Smooth muscle cell (in vitro differentiated cells): ENCODE measurements at regions not wholly inside any gene's neighbourhood (a gene's known extent, or its start where the extent isn't known, plus 50 kb on each side); places are given as distances from the start of the nearest gene placed in this dataset.
"Not testable (repeated sequence)": the region's sequence is repeated elsewhere in the genome, so short reads cannot be mapped to it uniquely, and the experiment has no call there.

ENCODE experiments used
- DNase-seq: peaks from one replicate; lab custom pipeline; 2025; ENCODE audit not compliant: unreplicated experiment; lab: John Stamatoyannopoulos, UW
- H2AFZ ChIP-seq: fragments of 200-600 bp; sonication (generic); 2 replicates; pipeline ENCODE4 v1.6.0; 2016; ENCODE audit warnings: antibody characterized with exemption, low read depth, mild to moderate bottlenecking
- H3F3A ChIP-seq: fragments of 200-600 bp; sonication (generic); 2 replicates; pipeline ENCODE4 v1.6.0; 2017; ENCODE audit warnings: antibody characterized with exemption, low read depth
- H3K27ac ChIP-seq: fragments of 200-600 bp; sonication (generic); 2 replicates; pipeline ENCODE4 v1.5.1; 2016; ENCODE audit warnings: low read depth, mild to moderate bottlenecking
- H3K27me3 ChIP-seq: fragments of 200-600 bp; sonication (generic); 2 replicates; pipeline ENCODE4 v1.6.1; 2016; ENCODE audit warnings: low read depth, mild to moderate bottlenecking
- H3K36me3 ChIP-seq: fragments of 200-600 bp; sonication (generic); 2 replicates; pipeline ENCODE4 v1.5.1; 2016; ENCODE audit warnings: low read depth
- H3K4me1 ChIP-seq: fragments of 200-600 bp; sonication (generic); 2 replicates; pipeline ENCODE4 v1.5.1; 2016; ENCODE audit warnings: low read depth
- H3K4me2 ChIP-seq: fragments of 200-600 bp; sonication (generic); 2 replicates; pipeline ENCODE4 v1.6.0; 2016; ENCODE audit warnings: mild to moderate bottlenecking
- H3K4me3 ChIP-seq: fragments of 200-600 bp; sonication (generic); 2 replicates; pipeline ENCODE4 v1.5.1; 2016; ENCODE audit warnings: mild to moderate bottlenecking
- H3K79me2 ChIP-seq: fragments of 200-600 bp; sonication (generic); 2 replicates; pipeline ENCODE4 v1.6.0; 2016; ENCODE audit warnings: low read depth, mild to moderate bottlenecking
- H3K9ac ChIP-seq: fragments of 200-600 bp; sonication (generic); 2 replicates; pipeline ENCODE4 v1.6.0; 2016; ENCODE audit warnings: low read depth
- H3K9me3 ChIP-seq: fragments of 200-600 bp; sonication (generic); replicated peaks from 2 replicates; pipeline ENCODE4 v1.5.1; 2016; ENCODE audit warnings: low read depth
- H4K20me1 ChIP-seq: fragments of 200-600 bp; sonication (generic); 2 replicates; pipeline ENCODE4 v1.6.0; 2016; ENCODE audit warnings: low read depth
- CTCF ChIP-seq: fragments of 200-600 bp; sonication (generic); IDR thresholded peaks from 2 replicates; pipeline ENCODE4 v1.5.1; 2017; ENCODE audit warnings: borderline replicate concordance, mild to moderate bottlenecking, antibody characterized with exemption; ENCODE audit not compliant: insufficient read depth, poor library complexity, severe bottlenecking
- WGBS: methylation state at CpG from one replicate; pipeline ENCODE4 v1.1.7; 2016; ENCODE audit warnings: low lambda C conversion rate; 5-methylcytosine and 5-hydroxymethylcytosine counted together

- no peaks in the 10 kb centered on the region for H3F3A ChIP-seq
- no peaks in the 10 kb centered on the region for H4K20me1 ChIP-seq
- WGBS = 96% methylated on average over 3 of the region's 4 CpGs
- no peak overlapping the region for H3K4me2 ChIP-seq
- H3K79me2 ChIP-seq = no peaks in the 10 kb centered on the region
- no peak overlapping the region for H3K27ac ChIP-seq
- no peaks in the 10 kb centered on the region for H3K4me1 ChIP-seq
- TF ChIP-seq CTCF = no peak
- H3K9ac ChIP-seq = no peak overlapping the region
- H3K4me3 ChIP-seq = no peak overlapping the region
- no peaks in the 10 kb centered on the region for H3K9me3 ChIP-seq
- H3K36me3 ChIP-seq = no peaks in the 10 kb centered on the region
- DNase-seq = no peak
- no peaks in the 10 kb centered on the region for H3K27me3 ChIP-seq
- H2AFZ ChIP-seq = no peak overlapping the region
These were observed 1234.3 kb upstream of the B3GALT2 start for GRCh38 chr1:194420706-194421105.

- no peaks in the 10 kb centered on the region for H3K27me3 ChIP-seq
- TF ChIP-seq CTCF = no peak
- WGBS = 54% methylated on average over 1 of the region's 1 CpG
- no peaks in the 10 kb centered on the region for H3K36me3 ChIP-seq
- H4K20me1 ChIP-seq = no peaks in the 10 kb centered on the region
- no peak overlapping the region for H3K4me3 ChIP-seq
- no peaks in the 10 kb centered on the region for H3K4me1 ChIP-seq
- no peak overlapping the region for H3K4me2 ChIP-seq
- DNase-seq = no peak
- H3K9ac ChIP-seq = no peak overlapping the region
- no peak overlapping the region for H2AFZ ChIP-seq
- no peaks in the 10 kb centered on the region for H3F3A ChIP-seq
- no peaks in the 10 kb centered on the region for H3K79me2 ChIP-seq
- no peaks in the 10 kb centered on the region for H3K9me3 ChIP-seq
- no peak overlapping the region for H3K27ac ChIP-seq
These were observed 1233.3 kb upstream of the B3GALT2 start for GRCh38 chr1:194419721-194420120.

- H3K27me3 ChIP-seq = no peaks in the 10 kb centered on the region
- no peaks in the 10 kb centered on the region for H3K4me1 ChIP-seq
- H3K36me3 ChIP-seq = no peaks in the 10 kb centered on the region
- H3K27ac ChIP-seq = no peak overlapping the region
- WGBS = 100% methylated on average over 1 of the region's 1 CpG
- H3K9ac ChIP-seq = no peak overlapping the region
- DNase-seq = no peak
- H4K20me1 ChIP-seq = no peaks in the 10 kb centered on the region
- no peak overlapping the region for H2AFZ ChIP-seq
- H3F3A ChIP-seq = no peaks in the 10 kb centered on the region
- no peaks in the 10 kb centered on the region for H3K9me3 ChIP-seq
- H3K4me2 ChIP-seq = no peak overlapping the region
- H3K79me2 ChIP-seq = no peaks in the 10 kb centered on the region
- TF ChIP-seq CTCF = no peak
- no peak overlapping the region for H3K4me3 ChIP-seq
These were observed 1224.3 kb upstream of the B3GALT2 start for GRCh38 chr1:194410756-194411155.

GRCh38 chr1:194407238-194407637 lies 1220.8 kb upstream of the B3GALT2 start:
- DNase-seq, H3K27me3 ChIP-seq, H3K79me2 ChIP-seq, H3K9me3 ChIP-seq, H3F3A ChIP-seq, H2AFZ ChIP-seq, H3K4me1 ChIP-seq, H3K9ac ChIP-seq, H3K27ac ChIP-seq, H3K4me3 ChIP-seq, H4K20me1 ChIP-seq, H3K4me2 ChIP-seq, H3K36me3 ChIP-seq: not testable (repeated sequence)
- WGBS = 59% methylated on average over 2 of the region's 2 CpGs
